H1 (cell line): ENCODE measurements at regions not wholly inside any gene's neighbourhood (a gene's known extent, or its start where the extent isn't known, plus 50 kb on each side); places are given as distances from the start of the nearest gene placed in this dataset.

ENCODE experiments used
- CTCF ChIA-PET: fragments of 300-600 bp; sonication (Branson Sonifier 250); formaldehyde crosslinking; loops from one replicate; lab custom pipeline; 2021; ENCODE audit not compliant: partially characterized antibody; lab: Charles Lee
- POLR2A ChIA-PET: fragments of 300-600 bp; sonication (Branson Sonifier 250); formaldehyde crosslinking; loops from one replicate; lab custom pipeline; 2021; ENCODE audit warnings: inconsistent platforms; ENCODE audit not compliant: partially characterized antibody; lab: Charles Lee
- DNase-seq, 2 experiments: peaks; one replicate each; pipeline versions ENCODE4 v3.0.0 to v3.0.0-alpha.2; 2010 to 2022; ENCODE audit warnings: low spot score in 2 of 2, low read depth in 1 of 2, mixed read lengths in 1 of 2
- FAIRE-seq: peaks from 2 replicates; lab custom pipeline; 2011; peaks lifted over from hg19 to GRCh38; lab: Jason Lieb, UNC
- H2AFZ ChIP-seq: 2 replicates; pipeline ENCODE4 v1.8.1; 2012; ENCODE audit warnings: low read length, inconsistent platforms
- H2AK5ac ChIP-seq: 2 replicates; pipeline ENCODE4 v1.6.1; 2013; ENCODE audit warnings: low read depth, low read length
- H2BK120ac ChIP-seq: replicated peaks from 2 replicates; pipeline ENCODE3; 2013; ENCODE audit warnings: low read depth, low read length, inconsistent platforms
- H2BK12ac ChIP-seq: 2 replicates; pipeline ENCODE4 v1.6.1; 2013; ENCODE audit warnings: low read depth, low read length
- H2BK15ac ChIP-seq: 2 replicates; pipeline ENCODE4 v1.6.1; 2013; ENCODE audit warnings: low read length
- H2BK20ac ChIP-seq: 2 replicates; pipeline ENCODE4 v1.6.1; 2013; ENCODE audit warnings: low read length
- H2BK5ac ChIP-seq: 2 replicates; pipeline ENCODE4 v1.6.1; 2013; ENCODE audit warnings: low read depth, low read length
- H3K14ac ChIP-seq: 2 replicates; pipeline ENCODE4 v1.6.1; 2013; ENCODE audit warnings: inconsistent platforms; ENCODE audit not compliant: insufficient read length
- H3K18ac ChIP-seq: 2 replicates; pipeline ENCODE4 v1.6.1; 2013; ENCODE audit warnings: low read length; ENCODE audit errors: extremely low read depth
- H3K23ac ChIP-seq: 2 replicates; pipeline ENCODE4 v1.6.1; 2013; ENCODE audit warnings: inconsistent platforms; ENCODE audit not compliant: insufficient read length
- H3K23me2 ChIP-seq: 2 replicates; pipeline ENCODE4 v1.6.1; 2013; ENCODE audit warnings: low read depth, low read length
- H3K27ac ChIP-seq: 2 replicates; pipeline ENCODE4 v1.6.1; 2011; ENCODE audit warnings: low read depth, low read length, inconsistent platforms
- H3K27me3 ChIP-seq, 4 experiments: replicated peaks in 1 of 4; 1 replicate in 1 of 4; 2 replicates in 3 of 4; pipeline versions ENCODE4 v1.6.1 to v1.8.1; 2011 to 2013; ENCODE audit warnings: low read length in 3 of 4, mild to moderate bottlenecking in 3 of 4, inconsistent platforms in 2 of 4, mixed read lengths in 2 of 4, moderate library complexity in 1 of 4; ENCODE audit not compliant: control insufficient read depth in 3 of 4, insufficient read depth in 3 of 4; ENCODE audit errors: extremely low read depth in 1 of 4
- H3K36me3 ChIP-seq, 4 experiments: 2 replicates each; pipeline versions ENCODE4 v1.6.1 to v1.8.1; 2011 to 2013; ENCODE audit warnings: mild to moderate bottlenecking in 4 of 4, low read length in 3 of 4, moderate library complexity in 2 of 4, control low read depth in 1 of 4, inconsistent platforms in 1 of 4; ENCODE audit not compliant: insufficient read depth in 4 of 4, control insufficient read depth in 2 of 4
- H3K4ac ChIP-seq: replicated peaks from 2 replicates; pipeline ENCODE3; 2013; ENCODE audit warnings: low read length, low read depth, mixed read lengths, inconsistent platforms; ENCODE audit not compliant: insufficient read length
- H3K4me1 ChIP-seq, 4 experiments: replicated peaks in 1 of 4; 1 replicate in 1 of 4; 2 replicates in 3 of 4; pipeline versions ENCODE4 v1.6.1 to v1.8.1; 2011 to 2013; ENCODE audit warnings: low read length in 3 of 4, inconsistent platforms in 2 of 4, mixed read lengths in 1 of 4; ENCODE audit not compliant: insufficient read depth in 4 of 4, control insufficient read depth in 3 of 4
- H3K4me2 ChIP-seq, 2 experiments: 2 replicates each; pipeline versions ENCODE4 v1.6.1 to v1.8.1; 2011 to 2013; ENCODE audit warnings: low read depth in 2 of 2, low read length in 2 of 2, control low read depth in 1 of 2, inconsistent platforms in 1 of 2, mild to moderate bottlenecking in 1 of 2; ENCODE audit not compliant: insufficient read depth in 1 of 2
- H3K4me3 ChIP-seq, 4 experiments: fragments of 200-600, 300-600 bp in 1 of 4; sonication (generic), shearing (Covaris generic), sonication (Bioruptor Twin) in 1 of 4; 2 replicates each; pipeline versions ENCODE4 v1.5.1 to v1.8.1; 2011 to 2016; ENCODE audit warnings: low read length in 4 of 4, low read depth in 3 of 4, control low read depth in 2 of 4, inconsistent platforms in 2 of 4, mild to moderate bottlenecking in 2 of 4, mixed read lengths in 1 of 4, moderate library complexity in 1 of 4; ENCODE audit not compliant: insufficient read depth in 2 of 4; ENCODE audit errors: extremely low read depth in 1 of 4
- H3K56ac ChIP-seq: replicated peaks from 2 replicates; pipeline ENCODE3; 2013; ENCODE audit warnings: low read depth, mild to moderate bottlenecking, mixed read lengths, low read length, inconsistent platforms; ENCODE audit not compliant: insufficient read length
- H3K79me1 ChIP-seq: 2 replicates; pipeline ENCODE4 v1.6.1; 2013; ENCODE audit warnings: low read depth, low read length, control low read depth
- H3K79me2 ChIP-seq, 2 experiments: 2 replicates each; pipeline versions ENCODE4 v1.6.1 to v1.8.1; 2012 to 2013; ENCODE audit warnings: low read length in 2 of 2, mild to moderate bottlenecking in 2 of 2, inconsistent platforms in 1 of 2; ENCODE audit not compliant: insufficient read depth in 2 of 2, control insufficient read depth in 1 of 2
- H3K9ac ChIP-seq, 4 experiments: replicated peaks in 1 of 4; 1 replicate in 1 of 4; 2 replicates in 3 of 4; pipeline versions ENCODE4 v1.6.1 to v1.8.1; 2011 to 2013; ENCODE audit warnings: low read depth in 3 of 4, low read length in 3 of 4, control low read depth in 2 of 4, mild to moderate bottlenecking in 2 of 4, moderate library complexity in 2 of 4, inconsistent platforms in 1 of 4; ENCODE audit errors: extremely low read depth in 1 of 4
- H3K9me3 ChIP-seq, 2 experiments: 2 replicates each; pipeline versions ENCODE4 v1.6.1 to v1.8.1; 2012 to 2013; ENCODE audit warnings: mild to moderate bottlenecking in 2 of 2, moderate library complexity in 2 of 2, control low read depth in 1 of 2, inconsistent platforms in 1 of 2, low read depth in 1 of 2, low read length in 1 of 2, mixed read lengths in 1 of 2; ENCODE audit not compliant: insufficient read depth in 2 of 2
- H4K20me1 ChIP-seq, 2 experiments: replicated peaks in 1 of 2; 2 replicates each; pipeline versions ENCODE3 to v1.8.1; 2011 to 2013; ENCODE audit warnings: inconsistent platforms in 2 of 2, low read length in 2 of 2, mild to moderate bottlenecking in 1 of 2; ENCODE audit not compliant: insufficient read depth in 2 of 2, control insufficient read depth in 1 of 2
- H4K5ac ChIP-seq: 2 replicates; pipeline ENCODE4 v1.6.1; 2013; ENCODE audit warnings: low read length, low read depth, mixed read lengths, inconsistent platforms; ENCODE audit not compliant: insufficient read length
- H4K8ac ChIP-seq: 2 replicates; pipeline ENCODE4 v1.8.0; 2013; ENCODE audit warnings: mild to moderate bottlenecking, moderate library complexity, low read length, inconsistent platforms; ENCODE audit not compliant: insufficient read depth; ENCODE audit errors: extremely low read depth
- H4K91ac ChIP-seq: replicated peaks from 2 replicates; pipeline ENCODE3; 2013; ENCODE audit warnings: low read length, mixed read lengths, inconsistent platforms; ENCODE audit not compliant: insufficient read length
- ATF3 ChIP-seq: IDR thresholded peaks from 2 replicates; pipeline ENCODE4 v1.6.1; 2011; ENCODE audit warnings: low read depth, mild to moderate bottlenecking, low read length; ENCODE audit not compliant: insufficient read depth
- BRCA1 ChIP-seq: IDR thresholded peaks from 2 replicates; pipeline ENCODE4 v1.6.1; 2012; ENCODE audit warnings: low read depth, low read length, improper control_type of control experiment
- CREB1 ChIP-seq: IDR thresholded peaks from 2 replicates; pipeline ENCODE4 v1.6.1; 2012; ENCODE audit warnings: inconsistent platforms
- CTBP2 ChIP-seq: IDR thresholded peaks from 2 replicates; pipeline ENCODE4 v1.7.0; 2011; ENCODE audit warnings: borderline replicate concordance, mild to moderate bottlenecking, moderate library complexity, mixed read lengths, low read length; ENCODE audit not compliant: insufficient read depth, insufficient read length
- EGR1 ChIP-seq: IDR thresholded peaks from 2 replicates; pipeline ENCODE4 v1.6.1; 2011; ENCODE audit warnings: low read depth, low read length, borderline replicate concordance
- EZH2 ChIP-seq: fragments of 200-600 bp; sonication (generic); IDR thresholded peaks from 2 replicates; pipeline ENCODE4 v1.7.1; 2012; ENCODE audit warnings: low read depth, mild to moderate bottlenecking, moderate library complexity, low read length, inconsistent platforms; ENCODE audit not compliant: severe bottlenecking
- POLR2AphosphoS5 ChIP-seq: IDR thresholded peaks from 2 replicates; pipeline ENCODE4 v1.6.1; 2011; ENCODE audit warnings: low read depth, low read length
- POU5F1 ChIP-seq: IDR thresholded peaks from 2 replicates; pipeline ENCODE4 v1.6.1; 2011; ENCODE audit warnings: low read depth, mild to moderate bottlenecking, low read length, moderate library complexity
- RAD21 ChIP-seq, 2 experiments: IDR thresholded peaks in 1 of 2; conservative IDR thresholded peaks in 1 of 2; 2 replicates each; pipeline ENCODE4 v1.6.1; 2011; ENCODE audit warnings: low read depth in 2 of 2, low read length in 2 of 2, improper control_type of control experiment in 1 of 2, inconsistent platforms in 1 of 2, mild to moderate bottlenecking in 1 of 2, moderate library complexity in 1 of 2
- RXRA ChIP-seq: IDR thresholded peaks from 2 replicates; pipeline ENCODE4 v1.6.1; 2011; ENCODE audit warnings: low read depth, mild to moderate bottlenecking, low read length, moderate library complexity; ENCODE audit not compliant: insufficient read depth
- WGBS, 2 experiments: shearing (Covaris generic) in 1 of 2; methylation state at CpG; one replicate each; pipeline versions ENCODE4 v1.1.6 to v1.1.7; 2013 to 2015; ENCODE audit warnings: low lambda C conversion rate in 2 of 2, mixed read lengths in 2 of 2, inconsistent platforms in 1 of 2, low coverage in 1 of 2, missing lambda C conversion rate in 1 of 2; ENCODE audit not compliant: insufficient replicate concordance in 2 of 2, insufficient coverage in 1 of 2, insufficient read length in 1 of 2; ENCODE audit errors: extremely low coverage in 1 of 2, missing lambda C conversion rate in 1 of 2; 5-methylcytosine and 5-hydroxymethylcytosine counted together
- TF ChIP-seq, protein P1 (sequence below): IDR thresholded peaks from 2 replicates; pipeline ENCODE4 v1.6.1; 2012; ENCODE audit warnings: low read length, inconsistent platforms

DNA sequence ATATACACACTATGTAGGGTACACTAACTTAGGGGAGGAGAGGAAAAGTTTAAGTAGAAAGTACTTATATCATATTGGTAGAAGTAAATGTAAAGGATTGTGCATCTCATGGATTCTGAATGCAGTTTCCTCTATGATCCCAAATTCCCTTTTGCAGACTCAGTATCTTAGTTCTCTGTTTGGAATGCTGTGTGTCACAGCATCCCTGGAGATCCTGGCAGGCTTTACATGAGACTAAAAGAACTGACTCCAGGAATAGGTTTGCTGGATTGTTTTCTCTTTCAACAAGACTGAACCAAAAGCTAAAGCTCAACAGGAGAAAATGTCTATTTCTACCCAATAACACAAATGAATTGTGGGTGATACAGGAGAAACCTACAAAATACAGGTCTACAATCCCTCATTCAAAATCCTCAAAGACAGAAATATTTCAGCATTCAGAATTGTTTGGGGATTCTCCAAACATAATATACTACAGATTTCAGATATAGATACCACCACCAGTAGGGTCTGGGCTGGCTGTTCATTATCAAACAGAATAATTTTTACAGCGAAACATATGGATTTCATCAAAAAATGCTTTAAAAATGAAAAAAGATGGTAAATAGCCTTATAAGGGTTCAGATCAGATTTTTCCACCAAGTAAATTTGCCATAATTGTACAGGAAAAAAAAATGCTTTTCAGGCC lies 324.7 kb upstream of the GRAMD2B start:
- CTCF ChIA-PET, result no interaction called here
- TF ChIP-seq EGR1 (no peak), CTBP2 (no peak), POU5F1 (no peak), POLR2AphosphoS5 (no peak), RAD21 (IDR thresholded peaks at IDR 0.05 in 1 of 2, conservative IDR thresholded peaks at IDR 0.05 in 1 of 2; ENCODE audit: low read depth in 2 of 2, low read length in 2 of 2) (no peak), ATF3 (no peak), BRCA1 (no peak), RXRA (no peak), EZH2 (no peak), CREB1 (no peak)
- TF ChIP-seq, protein P1, sequence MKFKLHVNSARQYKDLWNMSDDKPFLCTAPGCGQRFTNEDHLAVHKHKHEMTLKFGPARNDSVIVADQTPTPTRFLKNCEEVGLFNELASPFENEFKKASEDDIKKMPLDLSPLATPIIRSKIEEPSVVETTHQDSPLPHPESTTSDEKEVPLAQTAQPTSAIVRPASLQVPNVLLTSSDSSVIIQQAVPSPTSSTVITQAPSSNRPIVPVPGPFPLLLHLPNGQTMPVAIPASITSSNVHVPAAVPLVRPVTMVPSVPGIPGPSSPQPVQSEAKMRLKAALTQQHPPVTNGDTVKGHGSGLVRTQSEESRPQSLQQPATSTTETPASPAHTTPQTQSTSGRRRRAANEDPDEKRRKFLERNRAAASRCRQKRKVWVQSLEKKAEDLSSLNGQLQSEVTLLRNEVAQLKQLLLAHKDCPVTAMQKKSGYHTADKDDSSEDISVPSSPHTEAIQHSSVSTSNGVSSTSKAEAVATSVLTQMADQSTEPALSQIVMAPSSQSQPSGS, result no peak

More for the DNA sequence above, 324.7 kb upstream of the GRAMD2B start:
- DNase-seq, result no peak
- FAIRE-seq, result no peak
- H3K23ac ChIP-seq, result no peak overlapping the region
- H2AFZ ChIP-seq, result no peak overlapping the region
- no peak overlapping the region for H2BK5ac ChIP-seq
- H4K5ac ChIP-seq, result no peak overlapping the region
- H3K23me2 ChIP-seq, result no peaks in the 10 kb centered on the region
- no peaks in the 10 kb centered on the region for H3K4me1 ChIP-seq
- H3K14ac ChIP-seq, result no peak overlapping the region
- no peak overlapping the region for H3K4ac ChIP-seq
- no peak overlapping the region for H3K9ac ChIP-seq
- H3K18ac ChIP-seq, result no peak overlapping the region
- no peaks in the 10 kb centered on the region for H4K20me1 ChIP-seq
- no peak overlapping the region for H2BK120ac ChIP-seq
- H3K4me3 ChIP-seq, result no peak overlapping the region
- no peaks in the 10 kb centered on the region for H3K79me1 ChIP-seq
- H3K56ac ChIP-seq, result no peak overlapping the region
- no peak overlapping the region for H2BK15ac ChIP-seq
- no peaks in the 10 kb centered on the region for H3K79me2 ChIP-seq
- H3K4me2 ChIP-seq, result no peak overlapping the region
- no peak overlapping the region for H2AK5ac ChIP-seq
- no peaks in the 10 kb centered on the region for H3K36me3 ChIP-seq
- no peak overlapping the region for H2BK12ac ChIP-seq
- H4K91ac ChIP-seq, result no peak overlapping the region
- POLR2A ChIA-PET, result no interaction called here
- no peaks in the 10 kb centered on the region for H3K27me3 ChIP-seq
- no peak overlapping the region for H3K27ac ChIP-seq
- H3K9me3 ChIP-seq, result no peaks in the 10 kb centered on the region; a peak in 1 of 4 replicates
- H2BK20ac ChIP-seq, result no peak overlapping the region
- WGBS, 2 experiments, result 89% methylated on average over 1 of the region's 1 CpG; no CpG with 5 or more reads in 1 of the 2 experiments
- H4K8ac ChIP-seq, result no peak overlapping the region
